ENCODE measurements at regions not wholly inside any gene's neighbourhood (a gene's known extent, or its start where the extent isn't known, plus 50 kb on each side); places are given as distances from the start of the nearest gene placed in this dataset.

DNA sequence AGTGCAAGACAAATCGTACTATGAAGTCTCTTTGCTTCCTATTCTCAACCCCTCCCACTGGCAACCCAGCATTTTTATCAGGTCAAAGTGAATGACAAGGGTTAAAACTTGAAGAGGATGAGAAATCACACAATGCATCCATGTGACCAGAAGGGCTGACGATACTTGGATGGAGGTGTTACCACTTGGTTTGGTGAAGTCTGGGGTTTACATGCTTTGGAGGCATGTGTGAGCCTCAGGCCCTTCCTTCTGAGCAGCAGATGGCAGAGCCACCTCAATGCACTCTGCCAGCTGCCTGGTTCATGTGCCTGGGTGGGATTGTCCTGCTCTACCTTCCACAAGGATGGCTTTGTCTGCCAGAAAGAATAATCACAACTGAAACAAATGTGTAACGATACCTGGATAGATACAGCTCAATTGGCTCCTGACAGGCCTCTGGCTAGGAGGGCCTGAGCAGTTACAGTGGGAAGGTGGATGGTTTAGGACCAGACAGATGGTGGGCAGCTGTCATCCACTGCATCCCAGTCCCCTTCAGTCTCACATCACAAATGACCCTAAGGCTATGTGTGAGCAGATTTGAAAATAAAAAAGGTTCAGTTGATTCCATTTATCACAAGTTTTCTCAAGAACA lies 51.5 kb upstream of the CNIH3 start:
- DNase-seq (ENCODE audit: extremely low read depth in 1 of 2, low read depth in 1 of 2), result no peak

DNA sequence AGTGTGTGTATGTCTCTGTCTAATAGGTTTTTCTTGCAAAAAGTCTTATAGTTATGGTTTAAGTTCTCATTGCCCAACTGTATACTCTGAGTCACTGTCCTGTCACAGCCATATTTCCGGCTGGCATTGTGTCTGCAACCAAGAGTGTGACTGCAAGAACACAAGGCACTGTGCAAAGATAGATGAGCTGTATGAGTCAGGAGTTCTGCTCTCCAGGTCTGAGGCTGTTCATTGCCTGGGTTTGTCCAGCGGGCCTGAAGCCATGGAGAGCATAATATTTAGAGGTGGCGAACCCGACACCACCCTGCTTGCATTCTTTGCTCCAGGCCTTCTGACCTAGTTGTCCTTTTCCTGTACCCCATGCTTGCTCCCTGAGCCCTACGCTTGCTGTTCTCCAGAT lies 50.9 kb upstream of the CNIH3 start:
- no peak for DNase-seq (ENCODE audit: extremely low read depth in 1 of 2, low read depth in 1 of 2)

DNA sequence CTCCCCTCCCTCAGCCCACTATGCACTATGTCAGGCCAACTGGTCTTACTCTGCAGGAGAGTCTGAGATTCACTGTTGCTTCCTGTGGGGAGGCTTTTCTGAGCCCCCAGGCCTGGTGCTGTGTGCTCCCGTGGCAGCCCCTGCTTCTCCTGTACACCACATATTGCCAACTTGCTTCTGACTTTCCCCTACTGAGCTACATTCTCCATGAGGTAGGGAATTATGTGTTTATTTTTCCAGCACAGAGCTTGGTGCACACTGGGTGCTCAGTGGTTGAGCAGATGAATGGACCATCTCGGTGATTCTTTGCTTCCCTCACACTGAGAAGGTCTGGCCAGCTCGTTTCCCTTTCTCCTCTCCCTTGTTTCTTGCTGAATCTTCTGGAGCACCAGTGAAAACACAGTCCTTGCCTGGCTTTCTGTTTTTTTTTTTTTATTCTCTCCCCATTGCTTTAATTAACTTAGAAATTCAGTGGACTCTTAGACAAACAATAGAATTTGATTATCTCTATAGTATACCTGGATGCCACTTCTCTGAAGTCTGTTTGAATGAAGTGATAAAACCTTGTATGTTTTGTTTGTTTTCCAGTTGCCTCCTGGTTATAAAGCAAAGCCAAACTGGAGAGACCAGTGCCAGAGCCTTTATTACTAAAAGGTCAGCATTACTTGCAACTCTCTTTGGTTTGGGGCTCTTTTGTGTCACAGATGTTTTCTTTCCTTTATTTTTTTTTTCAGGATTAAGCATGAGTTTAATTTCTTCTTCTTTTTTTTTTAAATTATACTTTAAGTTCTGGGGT lies 50.3 kb upstream of the CNIH3 start:
- DNase-seq (ENCODE audit: extremely low read depth in 1 of 2, low read depth in 1 of 2), result no peak

All from stimulated activated CD8-positive, alpha-beta memory T cell treated with anti-CD3 and anti-CD28 coated beads, Interleukin-7, amount 100 ng/mL, for 48 hours (primary cell).